PC-3 (cell line): ENCODE measurements at regions not wholly inside any gene's neighbourhood (a gene's known extent, or its start where the extent isn't known, plus 50 kb on each side); places are given as distances from the start of the nearest gene placed in this dataset.

Experiments
- ATAC-seq: fragments of 200-7000 bp; cut with Tn5 transposase; 2 replicates; pipeline ENCODE4 v1.9.1; 2020; ENCODE audit warnings: mild to moderate bottlenecking, moderate library complexity
- BruUV-seq: library from RNA; stranded (reverse); fragments of 400-500 nt; replicated peaks from 2 replicates; lab custom pipeline; 2021; lab: Mats Ljungman, UMichigan
- CTCF ChIA-PET: fragments of 300-600 bp; sonication (Branson Sonifier 250); formaldehyde crosslinking; loops from one replicate; lab custom pipeline; 2022; ENCODE audit warnings: antibody characterized with exemption; lab: Charles Lee
- POLR2A ChIA-PET: fragments of 300-600 bp; sonication (Branson Sonifier 250); formaldehyde crosslinking; loops from one replicate; lab custom pipeline; 2022; ENCODE audit warnings: antibody characterized with exemption; ENCODE audit not compliant: unreplicated experiment; lab: Charles Lee
- DNase-seq: peaks from one replicate; pipeline ENCODE4 v3.0.0-alpha.2; 2015
- H2AFZ ChIP-seq: fragments of 300-600 bp; sonication (generic); 2 replicates; pipeline ENCODE4 v1.6.0; 2016; ENCODE audit warnings: antibody characterized with exemption, low read length
- H3F3A ChIP-seq: fragments of 300-600 bp; sonication (generic); one replicate; pipeline ENCODE4 v1.6.0; 2017; ENCODE audit warnings: antibody characterized with exemption, low read length, control low read depth, mild to moderate bottlenecking; ENCODE audit not compliant: unreplicated experiment
- H3K27ac ChIP-seq: fragments of 300-600 bp; sonication (generic); 2 replicates; pipeline ENCODE4 v1.5.1; 2016; ENCODE audit warnings: mild to moderate bottlenecking, low read length
- H3K27me3 ChIP-seq: fragments of 300-600 bp; sonication (generic); 2 replicates; pipeline ENCODE4 v1.6.1; 2016; ENCODE audit warnings: low read length, mixed read lengths
- H3K36me3 ChIP-seq: fragments of 300-600 bp; sonication (generic); 2 replicates; pipeline ENCODE4 v1.6.1; 2016; ENCODE audit warnings: low read depth, mixed run types, low read length, mixed read lengths
- H3K4me1 ChIP-seq: fragments of 300-600 bp; sonication (generic); 2 replicates; pipeline ENCODE4 v1.5.1; 2016; ENCODE audit warnings: low read length; ENCODE audit not compliant: insufficient read depth
- H3K4me2 ChIP-seq: fragments of 300-600 bp; sonication (generic); 2 replicates; pipeline ENCODE4 v1.6.0; 2016; ENCODE audit warnings: low read length
- H3K4me3 ChIP-seq: fragments of 300-600 bp; sonication (generic); 2 replicates; pipeline ENCODE4 v1.5.1; 2016; ENCODE audit warnings: mild to moderate bottlenecking, low read length, mixed read lengths
- H3K79me2 ChIP-seq: fragments of 300-600 bp; sonication (generic); 2 replicates; pipeline ENCODE4 v1.6.1; 2017; ENCODE audit warnings: low read length, mixed read lengths
- H3K9ac ChIP-seq: fragments of 300-600 bp; sonication (generic); 2 replicates; pipeline ENCODE4 v1.6.0; 2016; ENCODE audit warnings: mild to moderate bottlenecking, low read length
- H3K9me2 ChIP-seq: fragments of 300-600 bp; sonication (generic); replicated peaks from 2 replicates; pipeline ENCODE4 v1.6.1; 2016; ENCODE audit warnings: mixed run types, low read length, mixed read lengths
- H3K9me3 ChIP-seq: fragments of 300-600 bp; sonication (generic); 2 replicates; pipeline ENCODE4 v1.6.1; 2016; ENCODE audit warnings: low read length, mixed read lengths
- H4K20me1 ChIP-seq: fragments of 300-600 bp; sonication (generic); 2 replicates; pipeline ENCODE4 v1.6.1; 2016; ENCODE audit warnings: low read length, mixed read lengths
- CTCF ChIP-seq: fragments of 300-600 bp; sonication (generic); conservative IDR thresholded peaks from 2 replicates; pipeline ENCODE4 v1.5.1; 2017; ENCODE audit warnings: antibody characterized with exemption, low read depth, mild to moderate bottlenecking, low read length
- EZH2 ChIP-seq: fragments of 300-600 bp; sonication (generic); IDR thresholded peaks from one replicate; pipeline ENCODE4 v1.6.1; 2017; ENCODE audit warnings: antibody characterized with exemption, mild to moderate bottlenecking, low read length; ENCODE audit not compliant: unreplicated experiment
- EZH2phosphoT487 ChIP-seq: fragments of 300-600 bp; sonication (generic); IDR thresholded peaks from 2 replicates; pipeline ENCODE4 v1.6.1; 2018; ENCODE audit warnings: mild to moderate bottlenecking, antibody characterized with exemption, low read length, borderline replicate concordance
- intact Hi-C: fragments of 100-400 bp; cut with micrococcal nuclease; formaldehyde crosslinking; loops from 2 replicates; pipeline ENCODE4 v1.9.0; 2023

GRCh38 chr6:76681781-76682180 is 609.3 kb upstream of the IMPG1 start:
- Histone ChIP-seq H3K9me3 (no peaks in the 10 kb centered on the region), H4K20me1 (no peaks in the 10 kb centered on the region), H3K4me3 (no peak overlapping the region), H3K79me2 (no peaks in the 10 kb centered on the region), H3K4me1 (no peaks in the 10 kb centered on the region), H3K27me3 (no peaks in the 10 kb centered on the region), H2AFZ (no peak overlapping the region), H3K9me2 (no peaks in the 10 kb centered on the region), H3K4me2 (no peak overlapping the region), H3K27ac (no peak overlapping the region), H3K36me3 (no peaks in the 10 kb centered on the region), H3F3A (no peaks in the 10 kb centered on the region), H3K9ac (no peak overlapping the region)
- TF ChIP-seq CTCF (no peak), EZH2 (no peak)
- POLR2A ChIA-PET: no interaction called here
- ATAC-seq (no peak), DNase-seq (no peak)
- BruUV-seq: no TSS peak
- intact Hi-C loops: loop anchor here (5.0 kb wide), 1 partner anchor 771 kb away; no protein-coding TSS in a partner anchor
- CTCF ChIA-PET: no interaction called here

GRCh38 chr6:76677017-76677416 is 604.6 kb upstream of the IMPG1 start:
- POLR2A ChIA-PET: no interaction called here
- no peak for ATAC-seq
- Histone ChIP-seq H3K9ac (no peak overlapping the region), H3K4me2 (no peak overlapping the region), H3K4me1 (no peaks in the 10 kb centered on the region), H3F3A (no peaks in the 10 kb centered on the region), H3K27me3 (no peaks in the 10 kb centered on the region), H3K36me3 (no peaks in the 10 kb centered on the region), H4K20me1 (no peaks in the 10 kb centered on the region), H3K4me3 (no peak overlapping the region), H3K79me2 (no peaks in the 10 kb centered on the region), H2AFZ (no peak overlapping the region), H3K27ac (no peak overlapping the region), H3K9me2 (no peaks in the 10 kb centered on the region), H3K9me3 (no peaks in the 10 kb centered on the region)
- intact Hi-C loops: no loop called here
- no peak for TF ChIP-seq CTCF
- no peak for TF ChIP-seq EZH2phosphoT487
- TF ChIP-seq EZH2: no peak
- CTCF ChIA-PET: no interaction called here
- BruUV-seq: no TSS peak
- no peak for DNase-seq

- H3K4me1 ChIP-seq: no peaks in the 10 kb centered on the region
- no peak for TF ChIP-seq EZH2phosphoT487
- no peak for TF ChIP-seq CTCF
- no peak for TF ChIP-seq EZH2
- CTCF ChIA-PET: no interaction called here
- POLR2A ChIA-PET: no interaction called here
- H4K20me1 ChIP-seq: no peaks in the 10 kb centered on the region
- no peaks in the 10 kb centered on the region for H3K27me3 ChIP-seq
- no peak overlapping the region for H3K4me3 ChIP-seq
- DNase-seq (no peak), ATAC-seq (no peak)
- no peak overlapping the region for H3K9ac ChIP-seq
- no peaks in the 10 kb centered on the region for H3K9me2 ChIP-seq
- no peak overlapping the region for H3K27ac ChIP-seq
- H3K9me3 ChIP-seq: no peaks in the 10 kb centered on the region
- H3K36me3 ChIP-seq: no peaks in the 10 kb centered on the region
- H3K4me2 ChIP-seq: no peak overlapping the region
- intact Hi-C loops: no loop called here
- no peaks in the 10 kb centered on the region for H3F3A ChIP-seq
- no peaks in the 10 kb centered on the region for H3K79me2 ChIP-seq
- BruUV-seq: no TSS peak
- H2AFZ ChIP-seq: no peak overlapping the region
Observed at GRCh38 chr6:76671751-76672150, 599.3 kb upstream of the IMPG1 start.
